ENCODE measurements at regions not wholly inside any gene's neighbourhood (a gene's known extent, or its start where the extent isn't known, plus 50 kb on each side); places are given as distances from the start of the nearest gene placed in this dataset.

GRCh38 chr3:80055306-80055705 is 287.5 kb upstream of the ROBO1 start:
- Histone ChIP-seq H3K4me1 (ENCODE audit: low read length) (no peaks in the 10 kb centered on the region), H4K20me1 (ENCODE audit: insufficient read depth, low read depth, low read length) (no peaks in the 10 kb centered on the region), H3K9me3 (ENCODE audit: low read length) (no peaks in the 10 kb centered on the region), H3K79me2 (ENCODE audit: low read length) (no peaks in the 10 kb centered on the region), H3K4me3 (ENCODE audit: low read length) (no peak overlapping the region), H2AFZ (ENCODE audit: low read length) (no peak overlapping the region), H3K9ac (ENCODE audit: low read length) (no peak overlapping the region), H3K27ac (ENCODE audit: low read length) (no peak overlapping the region), H3K27me3 (ENCODE audit: low read length) (no peaks in the 10 kb centered on the region), H3K4me2 (ENCODE audit: low read depth, low read length, poor library complexity, severe bottlenecking) (no peak overlapping the region), H3K9me2 (replicated peaks; ENCODE audit: insufficient read depth, low read length) (no peaks in the 10 kb centered on the region), H3K36me3 (ENCODE audit: insufficient read depth, low read length) (no peaks in the 10 kb centered on the region)
- DNase-seq: no peak

DNA sequence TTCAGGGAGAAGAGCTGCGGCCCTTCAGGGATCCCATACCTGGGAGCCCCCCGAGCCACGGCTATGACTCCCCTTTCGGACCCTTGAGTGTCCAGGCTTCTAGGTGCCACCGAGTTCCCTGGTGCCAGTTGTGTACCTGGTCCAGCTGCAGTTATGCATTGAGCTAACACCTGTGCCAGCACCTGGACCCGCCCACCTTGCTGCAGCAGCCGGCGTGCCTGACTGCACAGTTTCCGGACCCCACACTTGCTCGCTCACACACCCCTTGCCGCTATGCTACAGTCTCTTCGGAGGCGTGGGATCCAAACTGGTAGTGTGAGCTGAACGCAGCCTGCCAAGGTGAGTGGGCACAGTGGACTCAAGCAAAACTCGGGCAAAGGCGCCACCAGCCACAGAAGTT is 284.5 kb upstream of the ROBO1 start:
- H3K79me2 ChIP-seq (ENCODE audit: low read length): no peaks in the 10 kb centered on the region
- H3K9me3 ChIP-seq (ENCODE audit: low read length): no peaks in the 10 kb centered on the region
- DNase-seq: no peak
- no peaks in the 10 kb centered on the region for H3K36me3 ChIP-seq (ENCODE audit: insufficient read depth, low read length)
- no peaks in the 10 kb centered on the region for H3K9me2 ChIP-seq (replicated peaks; ENCODE audit: insufficient read depth, low read length)
- H3K9ac ChIP-seq (ENCODE audit: low read length): no peak overlapping the region
- no peak overlapping the region for H3K4me3 ChIP-seq (ENCODE audit: low read length)
- H3K4me1 ChIP-seq (ENCODE audit: low read length): no peaks in the 10 kb centered on the region
- no peaks in the 10 kb centered on the region for H3K27me3 ChIP-seq (ENCODE audit: low read length)
- H4K20me1 ChIP-seq (ENCODE audit: insufficient read depth, low read depth, low read length): no peaks in the 10 kb centered on the region
- H3K27ac ChIP-seq (ENCODE audit: low read length): no peak overlapping the region
- H2AFZ ChIP-seq (ENCODE audit: low read length): no peak overlapping the region
- no peak overlapping the region for H3K4me2 ChIP-seq (ENCODE audit: low read depth, low read length, poor library complexity, severe bottlenecking)

GRCh38 chr3:80051602-80051962 is 283.8 kb upstream of the ROBO1 start:
- Histone ChIP-seq H4K20me1 (ENCODE audit: insufficient read depth, low read depth, low read length) (no peaks in the 10 kb centered on the region), H2AFZ (ENCODE audit: low read length) (no peak overlapping the region), H3K9me3 (ENCODE audit: low read length) (no peaks in the 10 kb centered on the region), H3K9ac (ENCODE audit: low read length) (no peak overlapping the region), H3K9me2 (replicated peaks; ENCODE audit: insufficient read depth, low read length) (no peaks in the 10 kb centered on the region), H3K27me3 (ENCODE audit: low read length) (no peaks in the 10 kb centered on the region), H3K27ac (ENCODE audit: low read length) (no peak overlapping the region), H3K4me1 (ENCODE audit: low read length) (no peaks in the 10 kb centered on the region), H3K36me3 (ENCODE audit: insufficient read depth, low read length) (no peaks in the 10 kb centered on the region), H3K79me2 (ENCODE audit: low read length) (no peaks in the 10 kb centered on the region), H3K4me3 (ENCODE audit: low read length) (no peak overlapping the region), H3K4me2 (ENCODE audit: low read depth, low read length, poor library complexity, severe bottlenecking) (no peak overlapping the region)
- DNase-seq: no peak

- no peak for DNase-seq
- Histone ChIP-seq H3K79me2 (ENCODE audit: low read length) (no peaks in the 10 kb centered on the region), H3K4me3 (ENCODE audit: low read length) (no peak overlapping the region), H3K4me1 (ENCODE audit: low read length) (no peaks in the 10 kb centered on the region), H4K20me1 (ENCODE audit: insufficient read depth, low read depth, low read length) (no peaks in the 10 kb centered on the region), H2AFZ (ENCODE audit: low read length) (no peak overlapping the region), H3K9me3 (ENCODE audit: low read length) (no peaks in the 10 kb centered on the region), H3K4me2 (ENCODE audit: low read depth, low read length, poor library complexity, severe bottlenecking) (no peak overlapping the region), H3K9me2 (replicated peaks; ENCODE audit: insufficient read depth, low read length) (no peaks in the 10 kb centered on the region), H3K36me3 (ENCODE audit: insufficient read depth, low read length) (no peaks in the 10 kb centered on the region), H3K9ac (ENCODE audit: low read length) (no peak overlapping the region), H3K27ac (ENCODE audit: low read length) (no peak overlapping the region), H3K27me3 (ENCODE audit: low read length) (no peaks in the 10 kb centered on the region)
These were observed 283.2 kb upstream of the ROBO1 start for GRCh38 chr3:80050826-80051601.

DNA sequence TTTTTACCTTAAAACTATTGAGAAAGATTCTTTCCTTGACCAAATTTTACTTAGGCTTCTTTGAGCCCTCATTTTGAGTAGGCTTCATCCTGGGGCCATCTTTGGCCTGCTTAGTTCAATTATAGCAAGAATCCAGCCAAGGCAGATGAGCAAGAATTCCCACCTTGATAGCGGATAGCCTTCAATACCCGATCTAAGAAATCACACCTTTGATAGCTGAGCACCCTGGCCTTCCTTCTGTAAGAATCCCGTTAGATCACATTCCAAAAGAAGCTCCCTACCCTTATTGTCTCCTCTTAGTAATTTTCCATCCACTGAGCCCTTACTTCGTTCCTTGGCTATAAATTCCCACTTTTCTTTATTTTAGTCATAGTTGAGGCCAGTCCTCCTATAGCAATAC is 275.4 kb upstream of the ROBO1 start:
- Histone ChIP-seq H3K4me2 (ENCODE audit: low read depth, low read length, poor library complexity, severe bottlenecking) (no peak overlapping the region), H2AFZ (ENCODE audit: low read length) (no peak overlapping the region), H3K9me3 (ENCODE audit: low read length) (no peaks in the 10 kb centered on the region), H3K4me3 (ENCODE audit: low read length) (no peak overlapping the region), H3K79me2 (ENCODE audit: low read length) (no peaks in the 10 kb centered on the region), H3K4me1 (ENCODE audit: low read length) (no peaks in the 10 kb centered on the region), H3K9ac (ENCODE audit: low read length) (no peak overlapping the region), H3K27ac (ENCODE audit: low read length) (no peak overlapping the region), H3K27me3 (ENCODE audit: low read length) (no peaks in the 10 kb centered on the region), H4K20me1 (ENCODE audit: insufficient read depth, low read depth, low read length) (no peaks in the 10 kb centered on the region), H3K9me2 (replicated peaks; ENCODE audit: insufficient read depth, low read length) (no peaks in the 10 kb centered on the region), H3K36me3 (ENCODE audit: insufficient read depth, low read length) (no peaks in the 10 kb centered on the region)
- DNase-seq: no peak

DNA sequence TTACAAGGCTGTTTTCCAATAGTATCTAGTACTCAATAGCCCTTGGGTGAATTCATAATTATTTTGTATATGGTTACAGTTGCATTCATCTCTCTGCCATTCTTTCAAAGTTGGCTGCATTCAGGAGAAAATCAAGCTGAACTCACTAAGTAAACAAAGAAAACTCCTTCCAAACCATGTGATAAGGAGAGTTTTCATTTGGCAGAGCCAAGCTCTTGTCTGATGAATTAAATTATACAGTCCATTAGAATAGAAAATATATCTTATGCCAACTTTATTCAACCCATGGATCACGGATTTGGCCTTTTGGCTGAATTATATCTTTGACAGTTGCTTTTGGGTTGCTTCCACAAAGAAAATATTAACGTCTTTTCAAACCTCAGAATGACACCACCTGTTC is 272.3 kb upstream of the ROBO1 start:
- Histone ChIP-seq H3K9me3 (ENCODE audit: low read length) (no peaks in the 10 kb centered on the region), H3K4me2 (ENCODE audit: low read depth, low read length, poor library complexity, severe bottlenecking) (no peak overlapping the region), H3K36me3 (ENCODE audit: insufficient read depth, low read length) (no peaks in the 10 kb centered on the region), H3K27me3 (ENCODE audit: low read length) (no peaks in the 10 kb centered on the region), H3K4me3 (ENCODE audit: low read length) (no peak overlapping the region), H3K27ac (ENCODE audit: low read length) (no peak overlapping the region), H2AFZ (ENCODE audit: low read length) (no peak overlapping the region), H3K79me2 (ENCODE audit: low read length) (no peaks in the 10 kb centered on the region), H3K4me1 (ENCODE audit: low read length) (no peaks in the 10 kb centered on the region), H4K20me1 (ENCODE audit: insufficient read depth, low read depth, low read length) (no peaks in the 10 kb centered on the region), H3K9me2 (replicated peaks; ENCODE audit: insufficient read depth, low read length) (no peaks in the 10 kb centered on the region), H3K9ac (ENCODE audit: low read length) (no peak overlapping the region)
- no peak for DNase-seq

GRCh38 chr3:80036176-80036575 is 268.4 kb upstream of the ROBO1 start:
- Histone ChIP-seq H4K20me1 (ENCODE audit: insufficient read depth, low read depth, low read length) (no peaks in the 10 kb centered on the region), H3K79me2 (ENCODE audit: low read length) (no peaks in the 10 kb centered on the region), H3K9ac (ENCODE audit: low read length) (no peak overlapping the region), H2AFZ (ENCODE audit: low read length) (no peak overlapping the region), H3K27ac (ENCODE audit: low read length) (no peak overlapping the region), H3K4me1 (ENCODE audit: low read length) (no peaks in the 10 kb centered on the region), H3K36me3 (ENCODE audit: insufficient read depth, low read length) (no peaks in the 10 kb centered on the region), H3K9me3 (ENCODE audit: low read length) (no peaks in the 10 kb centered on the region), H3K4me3 (ENCODE audit: low read length) (no peak overlapping the region), H3K9me2 (replicated peaks; ENCODE audit: insufficient read depth, low read length) (no peaks in the 10 kb centered on the region), H3K4me2 (ENCODE audit: low read depth, low read length, poor library complexity, severe bottlenecking) (no peak overlapping the region), H3K27me3 (ENCODE audit: low read length) (no peaks in the 10 kb centered on the region)
- no peak for DNase-seq

GRCh38 chr3:80035021-80035420 is 267.2 kb upstream of the ROBO1 start:
- Histone ChIP-seq H3K4me3 (ENCODE audit: low read length) (no peak overlapping the region), H3K4me2 (ENCODE audit: low read depth, low read length, poor library complexity, severe bottlenecking) (no peak overlapping the region), H3K4me1 (ENCODE audit: low read length) (no peaks in the 10 kb centered on the region), H2AFZ (ENCODE audit: low read length) (no peak overlapping the region), H3K36me3 (ENCODE audit: insufficient read depth, low read length) (no peaks in the 10 kb centered on the region), H3K9ac (ENCODE audit: low read length) (no peak overlapping the region), H3K27me3 (ENCODE audit: low read length) (no peaks in the 10 kb centered on the region), H3K9me2 (replicated peaks; ENCODE audit: insufficient read depth, low read length) (no peaks in the 10 kb centered on the region), H4K20me1 (ENCODE audit: insufficient read depth, low read depth, low read length) (no peaks in the 10 kb centered on the region), H3K27ac (ENCODE audit: low read length) (no peak overlapping the region), H3K9me3 (ENCODE audit: low read length) (no peaks in the 10 kb centered on the region), H3K79me2 (ENCODE audit: low read length) (no peaks in the 10 kb centered on the region)
- DNase-seq: no peak
